AG08395 (cell line): ENCODE measurements at regions not wholly inside any gene's neighbourhood (a gene's known extent, or its start where the extent isn't known, plus 50 kb on each side); places are given as distances from the start of the nearest gene placed in this dataset.
"Not testable (repeated sequence)": the region's sequence is repeated elsewhere in the genome, so short reads cannot be mapped to it uniquely, and the experiment has no call there.

Experiments
- DNase-seq: peaks from one replicate; pipeline ENCODE4 v3.0.0; 2012; ENCODE audit warnings: mixed read lengths, low spot score

DNA sequence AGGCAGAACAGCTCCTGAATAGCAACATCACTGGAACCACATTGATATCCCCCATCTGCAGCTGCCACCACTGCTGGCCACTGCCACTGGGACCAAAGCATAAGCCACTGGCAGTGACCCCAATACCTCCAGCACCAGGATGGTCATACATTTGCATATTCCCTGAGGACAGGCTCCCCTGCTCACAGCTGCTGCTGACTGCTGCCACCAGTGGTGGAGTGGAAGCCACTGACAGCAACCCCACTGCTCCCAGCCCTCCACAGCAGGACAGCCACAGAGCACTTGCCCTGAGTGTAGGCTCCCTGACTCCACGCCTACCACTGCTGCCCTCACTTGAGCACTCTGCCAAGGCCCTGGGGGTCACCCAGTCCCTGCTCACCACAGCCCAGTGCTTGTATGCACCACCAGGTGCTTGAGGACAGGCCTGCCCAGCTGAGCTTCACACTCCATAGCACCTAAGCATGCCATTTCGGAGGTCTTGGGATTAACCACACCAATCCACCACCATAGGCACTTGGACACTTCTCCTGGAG is 327.4 kb upstream of the RPS23 start:
- no peak for DNase-seq

GRCh38 chr5:82603033-82603987 is 325.2 kb upstream of the RPS23 start:
- no peak for DNase-seq

GRCh38 chr5:82601861-82602260 is 323.7 kb upstream of the RPS23 start:
- DNase-seq: no peak

GRCh38 chr5:82601077-82601476 is 322.9 kb upstream of the RPS23 start:
- DNase-seq: no peak

GRCh38 chr5:82599692-82600091 is 321.5 kb upstream of the RPS23 start:
- DNase-seq: no peak

- DNase-seq: no peak
Measured at GRCh38 chr5:82599030-82599429, 320.9 kb upstream of the RPS23 start.

- DNase-seq: no peak
Measured at GRCh38 chr5:82597437-82597836, 319.3 kb upstream of the RPS23 start.

GRCh38 chr5:82596451-82596850 is 318.3 kb upstream of the RPS23 start:
- DNase-seq: no peak

GRCh38 chr5:82595113-82595512 is 317.0 kb upstream of the RPS23 start:
- no peak for DNase-seq

DNA sequence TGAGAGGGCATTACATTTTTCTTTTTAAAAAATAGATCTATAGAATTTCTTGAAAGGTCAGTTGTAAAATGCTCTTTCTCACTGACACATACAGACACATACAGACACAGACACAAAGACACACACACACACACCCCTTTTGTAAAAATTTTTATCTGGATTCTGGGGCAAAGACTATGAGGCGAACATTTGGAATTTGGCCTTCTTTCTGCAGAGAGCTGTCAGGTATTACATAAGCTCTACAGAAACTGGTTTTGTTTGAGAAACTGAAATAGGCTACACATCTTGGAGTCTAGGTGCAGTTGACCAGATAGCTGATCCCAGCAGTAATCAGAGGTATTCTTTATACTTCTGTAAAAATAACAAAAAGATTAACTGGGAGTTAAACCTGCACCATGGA is 315.9 kb upstream of the RPS23 start:
- DNase-seq: no peak

- no peak for DNase-seq
Measured at GRCh38 chr5:82593481-82593880, 315.3 kb upstream of the RPS23 start.

DNA sequence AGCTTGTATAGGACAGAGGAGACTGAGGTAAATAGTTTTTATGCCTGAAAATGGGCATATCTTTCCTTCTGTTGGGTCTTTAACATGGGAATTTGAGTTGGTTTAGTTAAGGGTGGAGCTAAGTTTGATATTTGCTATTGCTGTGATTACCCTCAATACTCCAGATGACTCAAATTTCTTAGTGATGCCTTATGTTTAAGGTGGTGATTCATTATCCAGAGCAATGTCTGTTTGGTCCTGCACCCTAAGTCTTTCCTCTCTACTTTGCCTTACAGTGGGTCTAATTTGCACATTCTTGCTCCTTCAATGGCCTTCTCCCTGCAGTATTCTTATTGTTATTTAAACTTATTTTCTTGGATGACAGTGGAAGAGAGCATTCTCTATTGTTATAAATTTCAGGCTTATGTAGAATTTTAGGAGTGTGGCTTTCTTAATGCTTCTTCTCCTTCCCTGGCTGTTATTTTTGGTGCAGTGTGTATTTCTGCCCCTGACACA is 312.9 kb upstream of the RPS23 start:
- no peak for DNase-seq

DNA sequence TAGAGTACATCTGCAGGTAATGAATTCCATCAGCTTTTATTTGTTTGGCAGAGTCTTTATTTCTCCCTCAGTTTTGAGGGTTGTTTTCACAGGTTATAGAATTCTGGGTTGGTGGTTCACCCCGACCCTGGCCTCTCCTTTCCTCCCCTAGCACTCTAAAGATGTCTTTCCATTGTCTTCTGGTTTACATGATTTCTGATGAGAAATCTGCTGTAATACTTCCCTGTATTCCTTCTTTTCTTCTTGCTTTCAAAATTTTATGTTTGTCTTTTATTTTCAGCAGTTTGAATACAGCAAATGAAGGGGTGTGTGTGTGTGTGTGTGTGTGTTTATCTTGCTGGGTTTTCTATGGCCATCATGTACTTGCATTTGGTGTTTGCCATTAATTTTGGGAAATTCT is 312.0 kb upstream of the RPS23 start:
- DNase-seq: no peak

GRCh38 chr5:82586661-82587310 is 308.6 kb upstream of the RPS23 start:
- no peak for DNase-seq

GRCh38 chr5:82586181-82586580 is 308.0 kb upstream of the RPS23 start:
- DNase-seq: no peak

- DNase-seq: no peak
Measured at GRCh38 chr5:82584631-82585030, 306.5 kb upstream of the RPS23 start.

DNA sequence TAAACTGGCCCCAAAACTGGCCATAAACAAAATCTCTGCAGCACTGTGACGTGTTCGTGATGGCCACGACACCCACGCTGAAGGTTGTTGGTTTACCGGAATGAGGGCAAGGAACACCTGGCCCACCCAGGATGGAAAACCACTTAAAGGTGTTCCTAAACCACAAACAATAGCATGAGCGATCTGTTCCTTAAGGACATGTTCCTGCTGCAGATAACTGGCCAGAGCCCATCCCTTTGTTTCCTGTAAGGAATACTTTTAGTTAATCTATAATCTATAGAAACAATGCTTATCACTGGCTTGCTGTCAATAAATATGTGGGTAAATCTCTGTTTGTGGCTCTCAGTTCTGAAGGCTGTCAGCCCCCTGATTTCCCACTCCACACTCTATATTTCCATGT is 305.2 kb upstream of the RPS23 start:
- not testable (repeated sequence) for DNase-seq

DNA sequence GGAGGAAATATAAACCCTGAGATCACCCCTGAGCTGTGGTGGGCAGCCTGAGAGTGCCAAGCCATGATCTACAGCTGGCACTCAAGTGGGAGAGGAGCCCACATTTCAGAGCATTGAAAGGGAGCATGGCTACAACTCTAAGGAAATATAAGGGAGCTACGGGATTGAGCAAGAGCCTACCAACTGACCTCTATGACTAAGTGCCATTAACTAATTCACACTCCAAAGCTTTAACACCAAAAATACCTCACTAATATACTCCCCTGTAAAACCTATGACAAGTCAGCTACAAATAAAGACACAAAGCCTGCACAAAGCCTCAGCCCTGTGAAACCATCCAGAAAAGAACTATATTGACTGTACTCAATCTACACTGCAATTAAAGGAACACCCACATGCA is 286.8 kb upstream of the RPS23 start:
- DNase-seq: no peak

GRCh38 chr5:82563745-82564144 is 285.6 kb upstream of the RPS23 start:
- DNase-seq: no peak

DNA sequence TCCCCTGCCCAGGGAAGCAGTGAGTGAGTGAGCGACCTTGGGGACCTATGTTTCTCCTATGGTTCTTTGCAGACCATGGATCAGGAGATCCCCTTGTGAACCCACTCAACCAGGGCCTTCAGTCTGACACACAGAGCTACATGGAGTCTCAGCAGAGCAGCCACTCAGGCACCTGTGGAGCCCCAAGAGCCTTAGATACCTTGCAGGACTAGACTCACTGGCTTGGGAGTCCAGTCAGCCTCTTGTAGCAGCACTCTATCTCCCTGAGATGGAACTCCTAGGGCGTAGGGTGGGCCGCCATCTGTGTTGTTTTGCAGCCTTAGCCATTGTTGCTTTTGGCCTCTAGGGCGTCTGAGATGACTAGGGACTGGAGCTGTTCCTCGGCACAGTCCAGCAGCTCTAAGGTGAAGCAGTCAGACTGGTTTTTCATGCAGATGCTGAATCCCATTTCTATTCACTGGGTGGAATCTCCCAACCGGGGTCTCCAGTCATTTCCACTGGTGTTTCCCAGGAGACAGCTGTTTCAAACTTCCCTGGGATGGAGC is 284.6 kb upstream of the RPS23 start:
- DNase-seq: no peak

DNA sequence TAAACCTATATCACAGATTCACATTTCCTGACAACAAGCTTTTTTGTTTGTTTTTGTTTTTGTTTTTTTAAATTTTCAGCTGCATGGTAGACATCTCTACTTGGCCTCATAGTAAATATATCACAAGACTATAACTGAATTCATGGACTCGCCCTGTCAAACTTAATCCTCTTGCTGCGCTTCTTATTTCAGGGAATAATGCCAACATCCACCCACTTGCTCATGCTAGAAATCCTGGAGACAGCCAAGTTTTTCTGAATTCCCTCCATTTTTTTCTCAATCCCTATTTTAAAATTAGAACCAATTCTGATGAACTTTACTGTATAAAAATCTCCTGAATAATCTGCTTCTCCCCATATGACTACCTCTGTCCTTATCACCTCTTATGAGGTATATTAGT is 283.6 kb upstream of the RPS23 start:
- no peak for DNase-seq

GRCh38 chr5:82560969-82561368 is 282.8 kb upstream of the RPS23 start:
- no peak for DNase-seq

DNA sequence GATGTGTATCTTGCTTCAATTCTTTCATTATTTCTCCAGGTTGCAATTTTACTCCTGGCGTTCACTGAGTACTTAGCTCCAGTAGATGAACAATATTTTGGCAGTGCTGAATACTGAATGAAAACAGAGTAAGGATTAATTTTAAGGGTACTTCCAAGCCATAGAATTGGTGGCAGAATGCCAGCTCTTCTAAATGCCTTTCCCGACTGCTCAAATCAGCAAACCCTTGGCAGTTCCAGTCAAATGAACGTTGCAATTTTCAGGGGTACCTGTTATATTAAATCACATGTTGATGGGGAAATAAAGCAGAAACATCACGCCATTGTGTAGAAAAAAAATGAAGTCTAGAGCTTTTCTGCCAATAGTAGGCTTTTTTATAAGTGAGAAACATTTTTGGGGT is 282.4 kb upstream of the RPS23 start:
- no peak for DNase-seq
